Lower lobe of right lung (tissue), 2 donors: ENCODE measurements at regions not wholly inside any gene's neighbourhood (a gene's known extent, or its start where the extent isn't known, plus 50 kb on each side); places are given as distances from the start of the nearest gene placed in this dataset.

Experiments
- ATAC-seq, 2 donors: fragments of 200-7000 bp; cut with Tn5 transposase; one replicate each; pipeline ENCODE4 v1.9.1; 2020 to 2022; ENCODE audit warnings: mild to moderate bottlenecking in 2 of 2, moderate library complexity in 2 of 2
- DNase-seq: peaks from one replicate; pipeline ENCODE4 v3.0.0-alpha.2; 2020
- H3K27ac ChIP-seq: fragments of 200-600 bp; one replicate; pipeline ENCODE4 v1.8.0; 2022
- H3K27me3 ChIP-seq: fragments of 200-600 bp; one replicate; pipeline ENCODE4 v1.8.0; 2022; ENCODE audit warnings: low read depth
- H3K36me3 ChIP-seq: fragments of 200-600 bp; one replicate; pipeline ENCODE4 v1.8.0; 2022; ENCODE audit warnings: mild to moderate bottlenecking
- H3K4me1 ChIP-seq: fragments of 200-600 bp; one replicate; pipeline ENCODE4 v1.8.0; 2022
- H3K4me3 ChIP-seq: fragments of 200-600 bp; one replicate; pipeline ENCODE4 v1.8.0; 2022; ENCODE audit warnings: mild to moderate bottlenecking
- H3K9me3 ChIP-seq: fragments of 200-600 bp; one replicate; pipeline ENCODE4 v1.8.0; 2022
- CTCF ChIP-seq: fragments of 200-600 bp; IDR thresholded peaks from one replicate; pipeline ENCODE4 v1.8.0; 2022; ENCODE audit warnings: antibody characterized with exemption, mild to moderate bottlenecking
- intact Hi-C: fragments of 100-400 bp; cut with DNase I; formaldehyde crosslinking; loops from one replicate; pipeline ENCODE4 v1.11.0; 2022
- donor health status: DM: no; HTN: yes; CAD: no; lungs with severe emphysema.

- no peak for DNase-seq
- Histone ChIP-seq H3K27ac (no peak overlapping the region), H3K4me1 (no peaks in the 10 kb centered on the region), H3K4me3 (no peak overlapping the region), H3K27me3 (no peaks in the 10 kb centered on the region), H3K36me3 (no peaks in the 10 kb centered on the region), H3K9me3 (no peaks in the 10 kb centered on the region)
- intact Hi-C loops = no loop called here
- no peak for ATAC-seq
- TF ChIP-seq CTCF = no peak
Observed at GRCh38 chrX:113548308-113549015, 707.8 kb upstream of the AMOT start.

- intact Hi-C loops = no loop called here
- Histone ChIP-seq H3K9me3 (no peaks in the 10 kb centered on the region), H3K27ac (no peak overlapping the region), H3K36me3 (no peaks in the 10 kb centered on the region), H3K27me3 (no peaks in the 10 kb centered on the region), H3K4me3 (no peak overlapping the region), H3K4me1 (no peaks in the 10 kb centered on the region)
- ATAC-seq (no peak), DNase-seq (no peak)
- no peak for TF ChIP-seq CTCF
Observed at GRCh38 chrX:113545040-113545439, 704.4 kb upstream of the AMOT start.

- TF ChIP-seq CTCF = no peak
- H3K4me3 ChIP-seq = no peak overlapping the region
- H3K4me1 ChIP-seq = no peaks in the 10 kb centered on the region
- DNase-seq = no peak
- intact Hi-C loops = no loop called here
- H3K36me3 ChIP-seq = no peaks in the 10 kb centered on the region
- no peaks in the 10 kb centered on the region for H3K9me3 ChIP-seq
- no peak for ATAC-seq
- no peaks in the 10 kb centered on the region for H3K27me3 ChIP-seq
- no peak overlapping the region for H3K27ac ChIP-seq
Observed at GRCh38 chrX:113539599-113540356, 699.1 kb upstream of the AMOT start.

- intact Hi-C loops = no loop called here
- no peak overlapping the region for H3K27ac ChIP-seq
- no peak for TF ChIP-seq CTCF
- no peaks in the 10 kb centered on the region for H3K36me3 ChIP-seq
- no peak overlapping the region for H3K4me3 ChIP-seq
- no peaks in the 10 kb centered on the region for H3K9me3 ChIP-seq
- ATAC-seq = no peak
- no peaks in the 10 kb centered on the region for H3K4me1 ChIP-seq
- no peak for DNase-seq
- H3K27me3 ChIP-seq = no peaks in the 10 kb centered on the region
Observed at GRCh38 chrX:113529426-113530013, 688.9 kb upstream of the AMOT start.

- TF ChIP-seq CTCF = no peak
- Histone ChIP-seq H3K36me3 (no peaks in the 10 kb centered on the region), H3K27me3 (no peaks in the 10 kb centered on the region), H3K4me3 (no peak overlapping the region), H3K4me1 (no peaks in the 10 kb centered on the region), H3K27ac (no peak overlapping the region), H3K9me3 (no peaks in the 10 kb centered on the region)
- intact Hi-C loops = no loop called here
- no peak for ATAC-seq
- DNase-seq = no peak
Observed at GRCh38 chrX:113522814-113523213, 682.2 kb upstream of the AMOT start.
